ENCODE measurements at regions not wholly inside any gene's neighbourhood (a gene's known extent, or its start where the extent isn't known, plus 50 kb on each side); places are given as distances from the start of the nearest gene placed in this dataset.

- Histone ChIP-seq H3K4me3 (ENCODE audit: low read length, poor library complexity, severe bottlenecking) (no peak overlapping the region), H3F3A (ENCODE audit: low read depth) (no peaks in the 10 kb centered on the region), H2AFZ (ENCODE audit: low read length) (no peak overlapping the region), H3K27me3 (ENCODE audit: insufficient read depth, low read length, poor library complexity, severe bottlenecking) (no peaks in the 10 kb centered on the region), H3K36me3 (ENCODE audit: insufficient read depth, low read length) (no peaks in the 10 kb centered on the region), H3K9me3 (ENCODE audit: insufficient read depth, low read depth, low read length) (no peaks in the 10 kb centered on the region), H3K9me2 (replicated peaks; ENCODE audit: low read depth, low read length) (no peaks in the 10 kb centered on the region), H3K4me2 (ENCODE audit: low read depth, low read length, poor library complexity, severe bottlenecking) (no peak overlapping the region), H4K20me1 (ENCODE audit: insufficient read depth, low read length, poor library complexity, severe bottlenecking) (no peaks in the 10 kb centered on the region), H3K4me1 (ENCODE audit: insufficient read depth, low read length, poor library complexity, severe bottlenecking) (no peaks in the 10 kb centered on the region), H3K9ac (ENCODE audit: low read depth, low read length, poor library complexity, severe bottlenecking) (no peak overlapping the region), H3K79me2 (ENCODE audit: insufficient read depth, low read length) (no peaks in the 10 kb centered on the region)
- TF ChIP-seq CTCF (conservative IDR thresholded peaks at IDR 0.05; ENCODE audit: low read length) = no peak
- no peak for TF ChIP-seq EZH2phosphoT487 (IDR thresholded peaks at IDR 0.05; ENCODE audit: borderline replicate concordance)
These were observed 137.6 kb downstream of the AKAP11 start for GRCh38 chr13:42409551-42409950.

DNA sequence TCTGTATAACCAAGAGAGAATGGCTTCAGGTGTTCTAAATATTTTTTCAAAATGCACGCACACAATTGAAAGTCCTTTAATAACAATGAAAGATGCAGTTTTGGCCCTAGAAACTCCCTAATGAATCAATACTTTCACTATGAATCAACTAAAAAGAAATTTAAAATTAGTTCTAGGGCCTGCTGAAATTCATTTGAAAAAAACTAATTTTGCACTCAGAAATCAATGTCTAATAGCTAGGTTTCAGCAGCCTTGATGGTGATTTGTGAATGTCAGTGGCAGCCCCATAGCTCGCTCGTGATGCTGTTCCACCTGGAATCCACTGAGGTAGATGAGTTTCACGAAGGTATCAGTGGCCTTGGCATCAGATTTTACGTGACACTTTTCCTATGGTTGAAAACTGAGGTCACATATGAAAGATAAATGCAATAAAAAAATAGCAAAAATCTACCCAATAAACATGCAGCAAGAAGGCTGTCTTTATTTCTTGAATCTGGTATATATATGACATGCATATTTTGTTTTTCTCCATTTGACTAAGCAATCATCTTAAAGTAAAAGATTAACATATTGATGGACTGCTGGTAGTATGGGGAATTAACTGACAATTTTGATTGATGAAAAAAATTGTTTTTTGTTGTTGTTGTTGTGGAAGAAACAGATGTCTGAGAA lies 141.0 kb downstream of the AKAP11 start:
- TF ChIP-seq CTCF (conservative IDR thresholded peaks at IDR 0.05; ENCODE audit: low read length) (no peak), EZH2phosphoT487 (IDR thresholded peaks at IDR 0.05; ENCODE audit: borderline replicate concordance) (no peak)
- Histone ChIP-seq H3K79me2 (ENCODE audit: insufficient read depth, low read length) (no peaks in the 10 kb centered on the region), H3K4me2 (ENCODE audit: low read depth, low read length, poor library complexity, severe bottlenecking) (no peak overlapping the region), H3K36me3 (ENCODE audit: insufficient read depth, low read length) (no peaks in the 10 kb centered on the region), H4K20me1 (ENCODE audit: insufficient read depth, low read length, poor library complexity, severe bottlenecking) (no peaks in the 10 kb centered on the region), H3K9me3 (ENCODE audit: insufficient read depth, low read depth, low read length) (no peaks in the 10 kb centered on the region), H2AFZ (ENCODE audit: low read length) (no peak overlapping the region), H3K4me3 (ENCODE audit: low read length, poor library complexity, severe bottlenecking) (no peak overlapping the region), H3K9me2 (replicated peaks; ENCODE audit: low read depth, low read length) (no peaks in the 10 kb centered on the region), H3K27me3 (ENCODE audit: insufficient read depth, low read length, poor library complexity, severe bottlenecking) (no peaks in the 10 kb centered on the region), H3K4me1 (ENCODE audit: insufficient read depth, low read length, poor library complexity, severe bottlenecking) (no peaks in the 10 kb centered on the region), H3K9ac (ENCODE audit: low read depth, low read length, poor library complexity, severe bottlenecking) (no peak overlapping the region), H3F3A (ENCODE audit: low read depth) (no peaks in the 10 kb centered on the region)

- H3K4me3 ChIP-seq (ENCODE audit: low read length, poor library complexity, severe bottlenecking) = no peak overlapping the region
- H3K9me3 ChIP-seq (ENCODE audit: insufficient read depth, low read depth, low read length) = no peaks in the 10 kb centered on the region
- H3K36me3 ChIP-seq (ENCODE audit: insufficient read depth, low read length) = no peaks in the 10 kb centered on the region
- no peak overlapping the region for H2AFZ ChIP-seq (ENCODE audit: low read length)
- no peaks in the 10 kb centered on the region for H4K20me1 ChIP-seq (ENCODE audit: insufficient read depth, low read length, poor library complexity, severe bottlenecking)
- TF ChIP-seq CTCF (conservative IDR thresholded peaks at IDR 0.05; ENCODE audit: low read length) = no peak
- no peak for TF ChIP-seq EZH2phosphoT487 (IDR thresholded peaks at IDR 0.05; ENCODE audit: borderline replicate concordance)
- no peaks in the 10 kb centered on the region for H3F3A ChIP-seq (ENCODE audit: low read depth)
- H3K79me2 ChIP-seq (ENCODE audit: insufficient read depth, low read length) = no peaks in the 10 kb centered on the region
- no peaks in the 10 kb centered on the region for H3K9me2 ChIP-seq (replicated peaks; ENCODE audit: low read depth, low read length)
- H3K4me2 ChIP-seq (ENCODE audit: low read depth, low read length, poor library complexity, severe bottlenecking) = no peak overlapping the region
- H3K4me1 ChIP-seq (ENCODE audit: insufficient read depth, low read length, poor library complexity, severe bottlenecking) = no peaks in the 10 kb centered on the region
- no peaks in the 10 kb centered on the region for H3K27me3 ChIP-seq (ENCODE audit: insufficient read depth, low read length, poor library complexity, severe bottlenecking)
- no peak overlapping the region for H3K9ac ChIP-seq (ENCODE audit: low read depth, low read length, poor library complexity, severe bottlenecking)
These were observed 141.5 kb downstream of the AKAP11 start for GRCh38 chr13:42413484-42413815.

Measured in Loucy (cell line).